ENCODE measurements at regions not wholly inside any gene's neighbourhood (a gene's known extent, or its start where the extent isn't known, plus 50 kb on each side); places are given as distances from the start of the nearest gene placed in this dataset.
A peak's percentile ranks its signal among the peaks of the same experiment; 100 is the strongest.
"Not testable (repeated sequence)": the region's sequence is repeated elsewhere in the genome, so short reads cannot be mapped to it uniquely, and the experiment has no call there.

DNA sequence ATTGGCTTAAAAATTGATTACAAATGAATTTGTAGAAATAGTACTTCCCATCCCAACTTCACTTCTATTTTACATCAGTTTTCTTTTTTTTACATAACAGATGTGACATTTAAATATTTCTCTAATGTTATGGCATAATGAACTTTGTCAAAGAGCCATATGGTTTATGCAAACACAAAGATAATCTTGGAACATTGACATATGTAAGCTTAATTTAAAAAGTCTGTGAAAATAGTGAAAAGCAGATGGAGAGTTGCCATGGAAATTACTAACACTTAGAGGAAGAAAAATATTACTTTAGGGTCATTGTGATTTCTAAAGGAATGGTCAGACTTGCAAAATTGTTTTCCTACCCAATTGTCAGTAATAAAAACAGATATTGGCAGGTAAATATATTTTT is 232.4 kb downstream of the AEBP2 start:
- no peaks in the 10 kb centered on the region for H3K27me3 ChIP-seq
- DNase-seq = no peak

GRCh38 chr12:19674437-19674836 is 235.1 kb downstream of the AEBP2 start:
- Histone ChIP-seq H3K27ac (no peak overlapping the region), H3K4me3 (no peak overlapping the region), H3K27me3 (no peaks in the 10 kb centered on the region), H3K36me3 (no peaks in the 10 kb centered on the region), H3K9me3 (replicated peaks) (no peaks in the 10 kb centered on the region), H3K4me1 (no peaks in the 10 kb centered on the region)
- DNase-seq = no peak

More for the DNA sequence above, 232.4 kb downstream of the AEBP2 start:
- Histone ChIP-seq H3K4me1 (no peaks in the 10 kb centered on the region), H3K4me3 (no peak overlapping the region), H3K27ac (no peak overlapping the region), H3K36me3 (no peaks in the 10 kb centered on the region), H3K9me3 (replicated peaks) (no peaks in the 10 kb centered on the region)

DNA sequence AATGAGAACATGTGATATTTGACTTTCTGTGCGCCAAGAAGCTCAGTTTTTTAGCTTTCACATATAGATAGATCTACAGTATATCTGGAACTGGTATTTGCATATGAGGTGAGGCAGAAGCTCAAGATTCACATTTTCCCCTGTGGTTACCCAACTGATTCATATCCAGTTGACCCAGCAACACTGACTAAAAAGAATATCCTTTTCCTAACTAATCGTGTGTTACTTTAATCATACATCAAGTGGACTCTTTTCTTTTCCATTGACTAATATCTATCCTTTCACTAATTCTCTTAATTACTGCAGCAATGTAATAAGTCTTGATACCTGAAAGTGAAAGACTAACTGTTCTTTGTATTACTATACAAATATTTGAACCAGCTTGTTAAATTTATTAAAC is 236.1 kb downstream of the AEBP2 start:
- DNase-seq = no peak
- H3K9me3 ChIP-seq (replicated peaks) = no peaks in the 10 kb centered on the region
- no peak overlapping the region for H3K27ac ChIP-seq
- no peak overlapping the region for H3K4me3 ChIP-seq
- no peaks in the 10 kb centered on the region for H3K36me3 ChIP-seq
- no peaks in the 10 kb centered on the region for H3K27me3 ChIP-seq
- no peaks in the 10 kb centered on the region for H3K4me1 ChIP-seq

GRCh38 chr12:19678501-19678900 is 239.2 kb downstream of the AEBP2 start:
- H3K4me1 ChIP-seq; DNase-seq; H3K4me3 ChIP-seq; H3K36me3 ChIP-seq; H3K27ac ChIP-seq; H3K27me3 ChIP-seq; H3K9me3 ChIP-seq (replicated peaks): not testable (repeated sequence)

DNA sequence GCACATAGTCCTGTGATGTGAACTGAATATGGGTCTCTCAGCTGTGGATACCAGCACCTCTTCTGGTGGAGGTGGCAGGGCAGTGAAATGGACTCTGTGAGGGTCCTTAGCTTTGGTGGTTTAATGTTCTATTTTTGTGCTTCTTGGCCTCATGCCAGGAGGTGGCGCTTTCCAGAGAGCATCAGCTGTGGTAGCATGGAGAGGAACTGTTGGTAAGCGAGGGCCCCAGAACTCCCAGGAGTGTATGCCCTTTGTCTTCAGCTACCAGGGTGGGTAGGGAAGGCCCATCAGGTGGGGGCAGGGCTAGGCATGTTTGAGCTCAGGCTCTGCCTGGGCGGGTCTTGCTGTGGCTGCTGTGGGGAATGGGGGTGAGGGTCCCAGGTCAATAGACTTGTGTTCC is 241.7 kb downstream of the AEBP2 start:
- Histone ChIP-seq H3K36me3 (no peaks in the 10 kb centered on the region), H3K4me1 (peaks cover 4% of the 10 kb centered on the region; the same call in 1 of the 2 replicates), H3K27ac (no peak overlapping the region), H3K9me3 (replicated peaks) (no peaks in the 10 kb centered on the region), H3K4me3 (no peak overlapping the region), H3K27me3 (no peaks in the 10 kb centered on the region)
- DNase-seq = peak; percentile 24 to 40

- Histone ChIP-seq H3K27ac (no peak overlapping the region), H3K27me3 (no peaks in the 10 kb centered on the region), H3K4me1 (peaks cover 4% of the 10 kb centered on the region; the same call in 1 of the 2 replicates), H3K9me3 (replicated peaks) (no peaks in the 10 kb centered on the region), H3K36me3 (no peaks in the 10 kb centered on the region), H3K4me3 (no peak overlapping the region)
- no peak for DNase-seq
These were observed 244.1 kb downstream of the AEBP2 start for GRCh38 chr12:19683178-19683927.

DNA sequence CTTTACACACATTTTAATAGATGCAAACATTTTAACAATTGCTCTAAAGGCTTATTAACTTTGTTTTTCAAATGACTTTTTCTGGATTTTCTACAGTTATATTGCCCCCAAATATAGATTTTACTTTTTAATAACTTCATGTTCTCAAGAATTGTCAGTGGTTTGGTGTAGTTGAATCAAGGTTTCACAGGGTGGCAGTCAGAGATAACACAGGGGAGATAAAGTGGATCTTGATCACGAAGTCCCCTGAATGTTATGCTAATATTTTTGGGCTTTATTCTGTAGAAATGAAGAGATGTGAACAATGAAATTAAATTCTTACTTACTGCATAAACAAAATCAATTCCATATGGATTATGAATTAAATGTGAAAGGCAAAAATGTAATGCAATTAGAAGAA is 248.1 kb downstream of the AEBP2 start:
- no peaks in the 10 kb centered on the region for H3K9me3 ChIP-seq (replicated peaks)
- DNase-seq = no peak
- no peak overlapping the region for H3K27ac ChIP-seq
- H3K4me3 ChIP-seq = no peak overlapping the region
- no peaks in the 10 kb centered on the region for H3K36me3 ChIP-seq
- H3K4me1 ChIP-seq = peaks cover 4% of the 10 kb centered on the region; the same call in 1 of the 2 replicates
- no peaks in the 10 kb centered on the region for H3K27me3 ChIP-seq

GRCh38 chr12:19688532-19688931 is 249.2 kb downstream of the AEBP2 start:
- no peak for DNase-seq
- Histone ChIP-seq H3K27ac (no peak overlapping the region), H3K4me3 (no peak overlapping the region), H3K36me3 (no peaks in the 10 kb centered on the region), H3K9me3 (replicated peaks) (no peaks in the 10 kb centered on the region), H3K4me1 (peaks cover 2% of the 10 kb centered on the region; the same call in 1 of the 2 replicates), H3K27me3 (no peaks in the 10 kb centered on the region)

DNA sequence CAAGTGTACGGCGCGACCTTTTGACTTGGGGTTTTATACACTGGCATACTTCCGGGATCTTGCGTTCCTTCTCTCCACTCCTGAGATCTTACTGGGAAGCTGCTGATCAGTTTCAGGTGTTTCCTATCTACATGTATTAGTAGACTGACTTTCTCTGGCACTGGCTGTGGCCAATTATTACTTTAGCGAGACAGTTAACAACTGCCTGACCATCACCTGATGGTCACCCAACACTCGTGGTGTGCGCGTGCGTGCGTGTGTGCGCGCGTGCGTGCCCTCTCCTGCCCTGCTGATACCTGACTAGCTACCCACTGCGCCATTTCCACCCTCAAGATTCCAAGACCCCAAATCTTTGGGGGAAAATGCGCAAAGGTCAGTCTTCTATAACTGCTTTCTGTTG is 249.9 kb downstream of the AEBP2 start:
- no peak for DNase-seq
- no peaks in the 10 kb centered on the region for H3K27me3 ChIP-seq
- H3K36me3 ChIP-seq = no peaks in the 10 kb centered on the region
- H3K9me3 ChIP-seq (replicated peaks) = no peaks in the 10 kb centered on the region
- no peak overlapping the region for H3K4me3 ChIP-seq
- no peaks in the 10 kb centered on the region for H3K4me1 ChIP-seq
- no peak overlapping the region for H3K27ac ChIP-seq

GRCh38 chr12:19689801-19690472 is 250.6 kb downstream of the AEBP2 start:
- Histone ChIP-seq H3K4me3 (no peak overlapping the region), H3K36me3 (no peaks in the 10 kb centered on the region), H3K4me1 (no peaks in the 10 kb centered on the region), H3K27ac (no peak overlapping the region), H3K9me3 (replicated peaks) (no peaks in the 10 kb centered on the region), H3K27me3 (no peaks in the 10 kb centered on the region)
- DNase-seq = no peak

GRCh38 chr12:19692091-19692490 is 252.8 kb downstream of the AEBP2 start:
- Histone ChIP-seq H3K36me3 (no peaks in the 10 kb centered on the region), H3K4me1 (no peaks in the 10 kb centered on the region), H3K9me3 (replicated peaks) (no peaks in the 10 kb centered on the region), H3K27ac (no peak overlapping the region), H3K4me3 (no peak overlapping the region), H3K27me3 (no peaks in the 10 kb centered on the region)
- no peak for DNase-seq

- no peaks in the 10 kb centered on the region for H3K4me1 ChIP-seq
- no peaks in the 10 kb centered on the region for H3K36me3 ChIP-seq
- no peak overlapping the region for H3K27ac ChIP-seq
- H3K27me3 ChIP-seq = no peaks in the 10 kb centered on the region
- DNase-seq = no peak
- no peak overlapping the region for H3K4me3 ChIP-seq
- H3K9me3 ChIP-seq (replicated peaks) = no peaks in the 10 kb centered on the region
These were observed 253.3 kb downstream of the AEBP2 start for GRCh38 chr12:19692566-19692965.

DNA sequence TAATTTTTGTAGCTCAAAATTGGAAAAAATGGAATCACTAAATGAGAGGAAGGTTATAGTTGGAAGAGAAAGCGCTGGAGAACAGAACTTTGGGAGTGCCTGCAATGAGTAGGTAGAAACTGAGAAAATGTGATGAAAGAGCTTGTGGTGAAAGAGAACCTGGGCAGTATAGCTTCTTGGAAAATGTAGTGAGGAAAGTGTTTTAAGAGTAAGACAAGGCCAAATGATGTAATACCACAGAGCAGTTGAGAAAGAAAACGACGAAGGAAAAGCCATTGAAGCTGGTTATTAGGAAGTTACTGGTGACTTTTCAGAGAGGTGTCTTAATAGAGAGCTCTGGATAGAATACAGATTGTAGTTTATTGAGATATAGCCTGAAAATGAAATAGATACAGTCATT is 255.3 kb downstream of the AEBP2 start:
- no peak overlapping the region for H3K4me3 ChIP-seq
- no peak overlapping the region for H3K27ac ChIP-seq
- H3K36me3 ChIP-seq = no peaks in the 10 kb centered on the region
- H3K9me3 ChIP-seq (replicated peaks) = no peaks in the 10 kb centered on the region
- H3K27me3 ChIP-seq = no peaks in the 10 kb centered on the region
- DNase-seq = no peak
- H3K4me1 ChIP-seq = no peaks in the 10 kb centered on the region

- H3K27ac ChIP-seq = no peak overlapping the region
- no peaks in the 10 kb centered on the region for H3K36me3 ChIP-seq
- H3K4me1 ChIP-seq = no peaks in the 10 kb centered on the region
- DNase-seq = no peak
- no peak overlapping the region for H3K4me3 ChIP-seq
- no peaks in the 10 kb centered on the region for H3K27me3 ChIP-seq
- no peaks in the 10 kb centered on the region for H3K9me3 ChIP-seq (replicated peaks)
These were observed 256.2 kb downstream of the AEBP2 start for GRCh38 chr12:19695244-19696098.

DNA sequence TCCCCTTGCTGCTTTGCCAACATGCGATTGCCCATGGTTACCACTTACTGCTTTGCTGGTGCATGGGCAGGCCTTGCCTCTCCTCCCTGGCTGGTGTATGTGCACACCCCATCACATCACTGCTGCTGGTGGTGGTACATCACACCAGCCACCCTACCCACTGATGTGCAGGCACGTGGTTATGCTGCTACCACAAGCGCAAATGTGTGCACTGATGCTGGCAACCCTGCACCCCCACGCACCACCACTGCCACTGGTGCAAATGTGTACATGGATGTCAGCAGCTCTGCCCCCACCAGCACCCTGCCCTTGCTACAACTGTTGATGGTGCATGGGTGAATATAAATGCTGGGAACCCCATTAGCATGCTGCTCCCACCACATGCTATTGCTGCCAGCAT is 261.7 kb downstream of the AEBP2 start:
- Histone ChIP-seq H3K36me3 (no peaks in the 10 kb centered on the region), H3K4me1 (no peaks in the 10 kb centered on the region), H3K9me3 (replicated peaks) (no peaks in the 10 kb centered on the region), H3K27ac (no peak overlapping the region), H3K4me3 (no peak overlapping the region), H3K27me3 (no peaks in the 10 kb centered on the region)
- DNase-seq = no peak
